GM21786 (cell line): ENCODE measurements at regions not wholly inside any gene's neighbourhood (a gene's known extent, or its start where the extent isn't known, plus 50 kb on each side); places are given as distances from the start of the nearest gene placed in this dataset.
"Not testable (repeated sequence)": the region's sequence is repeated elsewhere in the genome, so short reads cannot be mapped to it uniquely, and the experiment has no call there.

Experiments
- ATAC-seq: cut with Tn5 transposase; IDR thresholded peaks from one replicate; pipeline ENCODE4 v1.9.1; 2021; ENCODE audit not compliant: unreplicated experiment

GRCh38 chr6:66245231-66245630, 538.2 kb upstream of the EYS start:
- no peak for ATAC-seq

GRCh38 chr6:66238851-66239250, 531.8 kb upstream of the EYS start:
- ATAC-seq = no peak

GRCh38 chr6:66232890-66233289, 525.9 kb upstream of the EYS start:
- no peak for ATAC-seq

GRCh38 chr6:66230591-66230990, 523.6 kb upstream of the EYS start:
- ATAC-seq = no peak

GRCh38 chr6:66226109-66226508, 519.1 kb upstream of the EYS start:
- no peak for ATAC-seq

GRCh38 chr6:66210964-66211363, 503.9 kb upstream of the EYS start:
- ATAC-seq = no peak

GRCh38 chr6:66200390-66200789, 493.4 kb upstream of the EYS start:
- ATAC-seq = no peak

- no peak for ATAC-seq
Observed at GRCh38 chr6:66199171-66199570, 492.1 kb upstream of the EYS start.

- ATAC-seq = no peak
Observed at GRCh38 chr6:66198062-66198624, 491.1 kb upstream of the EYS start.

- no peak for ATAC-seq
Observed at GRCh38 chr6:66190858-66191257, 483.8 kb upstream of the EYS start.

GRCh38 chr6:66189915-66190314, 482.9 kb upstream of the EYS start:
- no peak for ATAC-seq

GRCh38 chr6:66186756-66187155, 479.7 kb upstream of the EYS start:
- no peak for ATAC-seq

GRCh38 chr6:66184091-66184490, 477.1 kb upstream of the EYS start:
- no peak for ATAC-seq

- ATAC-seq = no peak
Observed at GRCh38 chr6:66179361-66179760, 472.3 kb upstream of the EYS start.

- ATAC-seq = no peak
Observed at GRCh38 chr6:66173587-66173986, 466.6 kb upstream of the EYS start.

- not testable (repeated sequence) for ATAC-seq
Observed at GRCh38 chr6:66166713-66167112, 459.7 kb upstream of the EYS start.

GRCh38 chr6:66161546-66162108, 454.6 kb upstream of the EYS start:
- ATAC-seq = no peak

- no peak for ATAC-seq
Observed at GRCh38 chr6:66159937-66160336, 452.9 kb upstream of the EYS start.

GRCh38 chr6:66153247-66153646, 446.2 kb upstream of the EYS start:
- ATAC-seq = no peak

- no peak for ATAC-seq
Observed at GRCh38 chr6:66149132-66149531, 442.1 kb upstream of the EYS start.

GRCh38 chr6:66145867-66146266, 438.8 kb upstream of the EYS start:
- no peak for ATAC-seq

- no peak for ATAC-seq
Observed at GRCh38 chr6:66134021-66134420, 427.0 kb upstream of the EYS start.

GRCh38 chr6:66128656-66129055, 421.6 kb upstream of the EYS start:
- no peak for ATAC-seq
